ENCODE measurements at regions not wholly inside any gene's neighbourhood (a gene's known extent, or its start where the extent isn't known, plus 50 kb on each side); places are given as distances from the start of the nearest gene placed in this dataset.

- Histone ChIP-seq H4K20me1 (ENCODE audit: insufficient read depth, low read length) (no peaks in the 10 kb centered on the region), H3K9me3 (ENCODE audit: low read depth, low read length) (no peaks in the 10 kb centered on the region), H3K27ac (ENCODE audit: low read depth, low read length) (peak overlapping the region; percentile 61), H3K79me2 (ENCODE audit: insufficient read depth, low read length) (no peaks in the 10 kb centered on the region), H3K4me3 (ENCODE audit: insufficient read depth, low read length) (no peak overlapping the region), H3K27me3 (ENCODE audit: insufficient read depth, low read length) (no peaks in the 10 kb centered on the region), H3K4me1 (ENCODE audit: insufficient read depth, low read length) (peaks cover 10% of the 10 kb centered on the region), H3K36me3 (ENCODE audit: insufficient read depth, low read length) (no peaks in the 10 kb centered on the region), H3K4me2 (ENCODE audit: insufficient read depth, low read length) (no peak overlapping the region), H2AFZ (ENCODE audit: low read length) (no peak overlapping the region)
- TF ChIP-seq, protein P1, sequence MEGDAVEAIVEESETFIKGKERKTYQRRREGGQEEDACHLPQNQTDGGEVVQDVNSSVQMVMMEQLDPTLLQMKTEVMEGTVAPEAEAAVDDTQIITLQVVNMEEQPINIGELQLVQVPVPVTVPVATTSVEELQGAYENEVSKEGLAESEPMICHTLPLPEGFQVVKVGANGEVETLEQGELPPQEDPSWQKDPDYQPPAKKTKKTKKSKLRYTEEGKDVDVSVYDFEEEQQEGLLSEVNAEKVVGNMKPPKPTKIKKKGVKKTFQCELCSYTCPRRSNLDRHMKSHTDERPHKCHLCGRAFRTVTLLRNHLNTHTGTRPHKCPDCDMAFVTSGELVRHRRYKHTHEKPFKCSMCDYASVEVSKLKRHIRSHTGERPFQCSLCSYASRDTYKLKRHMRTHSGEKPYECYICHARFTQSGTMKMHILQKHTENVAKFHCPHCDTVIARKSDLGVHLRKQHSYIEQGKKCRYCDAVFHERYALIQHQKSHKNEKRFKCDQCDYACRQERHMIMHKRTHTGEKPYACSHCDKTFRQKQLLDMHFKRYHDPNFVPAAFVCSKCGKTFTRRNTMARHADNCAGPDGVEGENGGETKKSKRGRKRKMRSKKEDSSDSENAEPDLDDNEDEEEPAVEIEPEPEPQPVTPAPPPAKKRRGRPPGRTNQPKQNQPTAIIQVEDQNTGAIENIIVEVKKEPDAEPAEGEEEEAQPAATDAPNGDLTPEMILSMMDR (IDR thresholded peaks at IDR 0.05; ENCODE audit: extremely low read depth, low read depth, low read length): no peak
- no peak for DNase-seq (ENCODE audit: insufficient read length, low spot score, missing footprints)
Observed at GRCh38 chr3:102124704-102125103, 275.4 kb downstream of the NFKBIZ start.

DNA sequence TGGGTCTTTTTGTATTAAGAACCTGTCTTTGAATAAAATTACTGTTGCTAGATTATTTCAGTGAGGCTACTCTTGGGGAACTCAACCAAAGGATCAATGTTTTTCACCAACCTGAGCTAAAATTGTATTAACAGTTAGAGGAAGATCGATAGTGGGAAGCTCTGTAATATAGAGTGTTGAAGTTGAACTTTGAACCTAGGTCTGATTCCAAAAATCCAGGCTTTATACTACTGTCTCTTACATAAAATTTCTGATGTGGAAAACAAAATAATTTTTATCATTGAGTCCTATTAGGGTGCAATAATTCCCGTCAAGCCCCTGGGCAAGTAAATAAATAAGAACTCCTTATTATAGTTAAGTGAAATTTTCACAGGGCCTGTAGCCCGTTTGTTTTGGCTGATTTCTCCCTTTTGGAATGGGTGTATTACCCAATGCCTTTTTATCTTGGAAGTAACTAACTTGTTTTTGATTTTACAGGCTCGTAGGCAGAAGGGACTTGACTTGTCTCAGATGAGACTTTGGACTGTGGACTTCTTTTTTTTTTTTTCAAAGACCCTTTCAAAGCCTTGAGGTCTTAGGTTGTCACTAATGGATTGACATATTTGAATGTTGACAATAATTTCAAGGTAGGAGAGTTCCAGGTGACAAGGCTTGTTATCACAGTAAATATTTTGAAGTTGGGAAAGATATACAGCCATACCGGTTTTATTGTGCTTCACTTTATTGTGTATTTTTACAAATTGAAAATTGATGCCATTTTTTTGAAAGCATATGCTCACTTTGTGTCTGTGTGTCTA is 276.1 kb downstream of the NFKBIZ start:
- Histone ChIP-seq H3K4me3 (ENCODE audit: insufficient read depth, low read length) (no peak overlapping the region), H4K20me1 (ENCODE audit: insufficient read depth, low read length) (no peaks in the 10 kb centered on the region), H3K4me2 (ENCODE audit: insufficient read depth, low read length) (no peak overlapping the region), H3K36me3 (ENCODE audit: insufficient read depth, low read length) (no peaks in the 10 kb centered on the region), H2AFZ (ENCODE audit: low read length) (no peak overlapping the region), H3K79me2 (ENCODE audit: insufficient read depth, low read length) (no peaks in the 10 kb centered on the region), H3K9me3 (ENCODE audit: low read depth, low read length) (no peaks in the 10 kb centered on the region), H3K4me1 (ENCODE audit: insufficient read depth, low read length) (peaks cover 15% of the 10 kb centered on the region), H3K27me3 (ENCODE audit: insufficient read depth, low read length) (no peaks in the 10 kb centered on the region), H3K27ac (ENCODE audit: low read depth, low read length) (peak overlapping the region; percentile 61)
- DNase-seq (ENCODE audit: insufficient read length, low spot score, missing footprints): no peak
- TF ChIP-seq, protein P1 (IDR thresholded peaks at IDR 0.05; ENCODE audit: extremely low read depth, low read depth, low read length): no peak

- no peak overlapping the region for H3K4me3 ChIP-seq (ENCODE audit: insufficient read depth, low read length)
- TF ChIP-seq, protein P1 (IDR thresholded peaks at IDR 0.05; ENCODE audit: extremely low read depth, low read depth, low read length): no peak
- no peak overlapping the region for H3K4me2 ChIP-seq (ENCODE audit: insufficient read depth, low read length)
- H4K20me1 ChIP-seq (ENCODE audit: insufficient read depth, low read length): no peaks in the 10 kb centered on the region
- H3K9me3 ChIP-seq (ENCODE audit: low read depth, low read length): no peaks in the 10 kb centered on the region
- no peaks in the 10 kb centered on the region for H3K27me3 ChIP-seq (ENCODE audit: insufficient read depth, low read length)
- H3K79me2 ChIP-seq (ENCODE audit: insufficient read depth, low read length): no peaks in the 10 kb centered on the region
- H3K36me3 ChIP-seq (ENCODE audit: insufficient read depth, low read length): no peaks in the 10 kb centered on the region
- no peak overlapping the region for H2AFZ ChIP-seq (ENCODE audit: low read length)
- peaks cover 15% of the 10 kb centered on the region for H3K4me1 ChIP-seq (ENCODE audit: insufficient read depth, low read length)
- DNase-seq (ENCODE audit: insufficient read length, low spot score, missing footprints): no peak
- H3K27ac ChIP-seq (ENCODE audit: low read depth, low read length): no peak overlapping the region
Observed at GRCh38 chr3:102125994-102126368, 276.7 kb downstream of the NFKBIZ start.

GRCh38 chr3:102129760-102130608 is 280.7 kb downstream of the NFKBIZ start:
- Histone ChIP-seq H3K4me1 (ENCODE audit: insufficient read depth, low read length) (peaks cover 6% of the 10 kb centered on the region), H2AFZ (ENCODE audit: low read length) (peak overlapping the region; percentile 52), H3K27ac (ENCODE audit: low read depth, low read length) (peak overlapping the region; percentile 59), H3K4me3 (ENCODE audit: insufficient read depth, low read length) (no peak overlapping the region), H3K79me2 (ENCODE audit: insufficient read depth, low read length) (no peaks in the 10 kb centered on the region), H3K4me2 (ENCODE audit: insufficient read depth, low read length) (peak overlapping the region; percentile 42), H3K36me3 (ENCODE audit: insufficient read depth, low read length) (no peaks in the 10 kb centered on the region), H3K27me3 (ENCODE audit: insufficient read depth, low read length) (no peaks in the 10 kb centered on the region), H3K9me3 (ENCODE audit: low read depth, low read length) (no peaks in the 10 kb centered on the region), H4K20me1 (ENCODE audit: insufficient read depth, low read length) (no peaks in the 10 kb centered on the region)
- DNase-seq (ENCODE audit: insufficient read length, low spot score, missing footprints): peak; percentile 82
- TF ChIP-seq, protein P1 (IDR thresholded peaks at IDR 0.05; ENCODE audit: extremely low read depth, low read depth, low read length): no peak
